Transverse colon (tissue), 4 donors: ENCODE measurements at regions not wholly inside any gene's neighbourhood (a gene's known extent, or its start where the extent isn't known, plus 50 kb on each side); places are given as distances from the start of the nearest gene placed in this dataset.

Experiments
- DNase-seq: peaks from one replicate; pipeline ENCODE4 v3.0.0-alpha.2; 2019
- H3K27ac ChIP-seq, 4 donors: fragments of 200-600 bp; sonication (generic); 2 replicates each; pipeline ENCODE4 v1.5.1; 2016 to 2018; ENCODE audit warnings: inconsistent platforms in 4 of 4
- H3K27me3 ChIP-seq: fragments of 200-600 bp; sonication (generic); 2 replicates; pipeline ENCODE4 v1.5.1; 2017; ENCODE audit warnings: inconsistent platforms
- H3K36me3 ChIP-seq, 4 donors: fragments of 200-600 bp; sonication (generic); 2 replicates each; pipeline ENCODE4 v1.5.1; 2017 to 2019; ENCODE audit warnings: inconsistent platforms in 4 of 4
- H3K4me1 ChIP-seq, 4 donors: fragments of 200-600 bp; sonication (generic); 2 replicates each; pipeline ENCODE4 v1.5.1; 2017 to 2020; ENCODE audit warnings: inconsistent platforms in 4 of 4
- H3K4me3 ChIP-seq, 4 donors: fragments of 200-600 bp; sonication (generic); 1 replicate in 1 of 4; 2 replicates in 3 of 4; pipeline versions ENCODE4 v1.5.1 to v1.6.1; 2017 to 2019; ENCODE audit warnings: inconsistent platforms in 4 of 4
- H3K9me3 ChIP-seq, 2 donors: fragments of 200-600 bp; sonication (generic); 2 replicates each; pipeline ENCODE4 v1.5.1; 2017 to 2019; ENCODE audit warnings: inconsistent platforms in 2 of 2
- CTCF ChIP-seq, 5 experiments: fragments of 200-600 bp in 3 of 5; fragments of 450-650 bp in 2 of 5; sonication (generic) in 3 of 5; IDR thresholded peaks; 1 replicate in 2 of 5; 2 replicates in 3 of 5; pipeline ENCODE4 v1.5.1; 2016 to 2017; ENCODE audit warnings: antibody characterized with exemption in 5 of 5, inconsistent platforms in 3 of 5, mild to moderate bottlenecking in 2 of 5, moderate library complexity in 1 of 5
- EP300 ChIP-seq: sonication (generic); formaldehyde crosslinking; IDR thresholded peaks from one replicate; pipeline ENCODE4 v1.6.1; 2017; ENCODE audit warnings: antibody characterized with exemption, low read depth
- POLR2A ChIP-seq: fragments of 450-650 bp; IDR thresholded peaks from one replicate; pipeline ENCODE4 v1.6.1; 2016; ENCODE audit warnings: antibody characterized with exemption, mild to moderate bottlenecking, moderate library complexity
- POLR2AphosphoS5 ChIP-seq, 3 donors: sonication (generic); formaldehyde crosslinking; IDR thresholded peaks; one replicate each; pipeline ENCODE4 v1.6.1; 2016; ENCODE audit warnings: antibody characterized with exemption in 3 of 3
- WGBS, 2 donors: methylation state at CpG; one replicate each; pipeline ENCODE4 v1.1.5; 2018; ENCODE audit warnings: low coverage in 1 of 2; 5-methylcytosine and 5-hydroxymethylcytosine counted together
- in situ Hi-C, 4 donors: fragments of 200-750 bp; cut with MboI; loops; one replicate each; pipeline versions ENCODE4 v1.15.0 to v1.15.1; 2017; ENCODE audit warnings: low sequenced_read_pairs in 3 of 4, low pct_ligation_motif_present in 1 of 4, low pct_unique_long_range_greater_than_20kb in 1 of 4
- intact Hi-C: fragments of 100-400 bp; cut with DNase I; formaldehyde crosslinking; loops from one replicate; pipeline ENCODE4 v1.15.1; 2023; ENCODE audit warnings: low total_unique reads

- Histone ChIP-seq H3K36me3 (no peaks in the 10 kb centered on the region), H3K9me3 (no peaks in the 10 kb centered on the region), H3K27ac (no peak overlapping the region), H3K27me3 (no peaks in the 10 kb centered on the region), H3K4me1 (peaks cover 0 to 12% (median 12%) of the 10 kb centered on the region in 4 donors), H3K4me3 (no peak overlapping the region)
- 58 to 73% methylated on average over 4 to 13 of the region's 13 CpGs for WGBS, 2 donors
- DNase-seq = no peak
- intact Hi-C loops (no loop called here), in situ Hi-C loops (no loop called here)
- TF ChIP-seq EP300 (no peak), POLR2AphosphoS5 (IDR thresholded peaks at IDR 0.05) (no peak), CTCF (IDR thresholded peaks at IDR 0.05) (no peak), POLR2A (no peak)
Observed at GRCh38 chr21:41673596-41674335, 93.1 kb downstream of the RIPK4 start.

GRCh38 chr21:41673071-41673470 is 93.8 kb downstream of the RIPK4 start:
- in situ Hi-C loops (no loop called here), intact Hi-C loops (no loop called here)
- no peaks in the 10 kb centered on the region for H3K27me3 ChIP-seq
- WGBS, 2 donors = 87% methylated on average over 18 of the region's 18 CpGs; no CpG with 5 or more reads in 1 of the 2 donors
- no peak overlapping the region for H3K27ac ChIP-seq
- H3K4me1 ChIP-seq = peaks cover 0 to 7% (median 6%) of the 10 kb centered on the region in 4 donors
- H3K4me3 ChIP-seq = no peak overlapping the region
- no peaks in the 10 kb centered on the region for H3K36me3 ChIP-seq
- no peak for DNase-seq
- no peaks in the 10 kb centered on the region for H3K9me3 ChIP-seq
- TF ChIP-seq CTCF (IDR thresholded peaks at IDR 0.05) (no peak), POLR2A (no peak), EP300 (no peak), POLR2AphosphoS5 (IDR thresholded peaks at IDR 0.05) (no peak)

GRCh38 chr21:41672543-41672915 is 94.3 kb downstream of the RIPK4 start:
- no peak for DNase-seq
- Histone ChIP-seq H3K36me3 (no peaks in the 10 kb centered on the region), H3K4me1 (peaks cover 0 to 2% (median under 1%) of the 10 kb centered on the region in 4 donors), H3K27ac (no peak overlapping the region), H3K27me3 (no peaks in the 10 kb centered on the region), H3K4me3 (no peak overlapping the region), H3K9me3 (no peaks in the 10 kb centered on the region)
- in situ Hi-C loops (no loop called here), intact Hi-C loops (no loop called here)
- TF ChIP-seq POLR2A (no peak), POLR2AphosphoS5 (IDR thresholded peaks at IDR 0.05) (no peak), EP300 (no peak)
- WGBS, 2 donors = 80 to 87% methylated on average over 1 of the region's 1 CpG

GRCh38 chr21:41671859-41672542 is 94.9 kb downstream of the RIPK4 start:
- TF ChIP-seq POLR2AphosphoS5 (IDR thresholded peaks at IDR 0.05) (no peak), POLR2A (no peak), CTCF (IDR thresholded peaks at IDR 0.05) (no peak), EP300 (no peak)
- in situ Hi-C loops = no loop called here
- Histone ChIP-seq H3K27me3 (no peaks in the 10 kb centered on the region), H3K9me3 (no peaks in the 10 kb centered on the region), H3K4me1 (no peaks in the 10 kb centered on the region), H3K36me3 (no peaks in the 10 kb centered on the region), H3K4me3 (no peak overlapping the region), H3K27ac (no peak overlapping the region)
- intact Hi-C loops = no loop called here
- WGBS, 2 donors = 40 to 88% methylated on average over 2 to 19 of the region's 22 CpGs
- DNase-seq = no peak
